ENCODE measurements at regions not wholly inside any gene's neighbourhood (a gene's known extent, or its start where the extent isn't known, plus 50 kb on each side); places are given as distances from the start of the nearest gene placed in this dataset.

GRCh38 chr2:118496870-118497611 is 350.4 kb downstream of the EN1 start (continued):
- TF ChIP-seq SIN3A (IDR thresholded peaks at IDR 0.05; ENCODE audit: borderline replicate concordance, low read depth, low read length) (no peak), TAF1 (IDR thresholded peaks at IDR 0.05; ENCODE audit: borderline replicate concordance, low read depth, low read length) (no peak), POLR2AphosphoS5 (IDR thresholded peaks at IDR 0.05; ENCODE audit: low read depth, low read length) (no peak), MEF2A (IDR thresholded peaks at IDR 0.05; ENCODE audit: borderline replicate concordance, low read depth) (no peak), GABPA (IDR thresholded peaks at IDR 0.05; ENCODE audit: low read depth) (no peak), CTCF (IDR thresholded peaks at IDR 0.05) (no peak), MAX (IDR thresholded peaks at IDR 0.05; ENCODE audit: low read depth) (no peak), RCOR1 (IDR thresholded peaks at IDR 0.05; ENCODE audit: low read length) (no peak), TEAD4 (IDR thresholded peaks at IDR 0.05; ENCODE audit: borderline replicate concordance, insufficient read depth) (no peak)

GRCh38 chr2:118496467-118496866 is 351.0 kb downstream of the EN1 start:
- no peak overlapping the region for H2AFZ ChIP-seq (ENCODE audit: low read depth)
- ChIA-PET POLR2A (no interaction called here), CTCF (no interaction called here)
- no peaks in the 10 kb centered on the region for H3K9me2 ChIP-seq
- no peaks in the 10 kb centered on the region for H3K79me2 ChIP-seq (ENCODE audit: insufficient read depth)
- H3K9me3 ChIP-seq = no peaks in the 10 kb centered on the region
- no peak overlapping the region for H3K9ac ChIP-seq
- no peak for DNase-seq
- H3K27me3 ChIP-seq (ENCODE audit: insufficient read depth) = no peaks in the 10 kb centered on the region
- WGBS (ENCODE audit: low lambda C conversion rate) = 38% methylated on average over 5 of the region's 5 CpGs
- no peaks in the 10 kb centered on the region for H3K4me1 ChIP-seq (ENCODE audit: control insufficient read depth in 1 of 2, insufficient read depth in 2 of 2, low read depth in 1 of 2, low read length in 1 of 2)
- no peaks in the 10 kb centered on the region for H4K20me1 ChIP-seq (ENCODE audit: insufficient read depth)
- H3K4me3 ChIP-seq (ENCODE audit: low read depth in 2 of 2, low read length in 1 of 2) = no peak overlapping the region
- no peaks in the 10 kb centered on the region for H3F3A ChIP-seq (replicated peaks; ENCODE audit: insufficient read depth)
- H3K4me2 ChIP-seq = no peak overlapping the region
- no peaks in the 10 kb centered on the region for H3K36me3 ChIP-seq (replicated peaks in 1 of 2; ENCODE audit: control insufficient read depth in 1 of 2, insufficient read depth in 2 of 2, low read length in 1 of 2)
- no peak overlapping the region for H3K27ac ChIP-seq (ENCODE audit: low read depth in 2 of 2, low read length in 1 of 2)
- TF ChIP-seq ZBTB33 (IDR thresholded peaks at IDR 0.05; ENCODE audit: borderline replicate concordance, low read depth) (no peak), EZH2phosphoT487 (IDR thresholded peaks at IDR 0.05; ENCODE audit: borderline replicate concordance, low read depth) (no peak), REST (IDR thresholded peaks at IDR 0.05; ENCODE audit: low read depth, low read length) (no peak), NRF1 (IDR thresholded peaks at IDR 0.05; ENCODE audit: low read depth, low read length) (no peak), FOXJ3 (CRISPR knock-in tag; IDR thresholded peaks at IDR 0.05) (no peak), MEF2A (IDR thresholded peaks at IDR 0.05; ENCODE audit: borderline replicate concordance, low read depth) (no peak), FOXM1 (IDR thresholded peaks at IDR 0.05; ENCODE audit: low read depth) (no peak), NFIC (IDR thresholded peaks at IDR 0.05; ENCODE audit: borderline replicate concordance) (no peak), RXRA (IDR thresholded peaks at IDR 0.05; ENCODE audit: borderline replicate concordance, low read depth) (no peak), RAD21 (IDR thresholded peaks at IDR 0.05; ENCODE audit: low read length) (no peak), SMC3 (IDR thresholded peaks at IDR 0.05; ENCODE audit: low read depth, low read length) (no peak), USF2 (IDR thresholded peaks at IDR 0.05; ENCODE audit: borderline replicate concordance, low read depth, low read length) (no peak), RCOR1 (IDR thresholded peaks at IDR 0.05; ENCODE audit: low read length) (no peak), RFX5 (IDR thresholded peaks at IDR 0.05; ENCODE audit: low read length) (no peak), ELF1 (IDR thresholded peaks at IDR 0.05) (no peak)
